SJCRH30 (cell line): ENCODE measurements at regions not wholly inside any gene's neighbourhood (a gene's known extent, or its start where the extent isn't known, plus 50 kb on each side); places are given as distances from the start of the nearest gene placed in this dataset.

Experiments used
- DNase-seq, 2 experiments: peaks; one replicate each; pipeline ENCODE4 v3.0.0-alpha.2; 2015 to 2020
- H3K27ac ChIP-seq: fragments of 250-450 bp; sonication (Bioruptor Pico); 2 replicates; pipeline ENCODE4 v1.5.1; 2020; ENCODE audit warnings: mild to moderate bottlenecking, moderate library complexity
- H3K27me3 ChIP-seq: fragments of 250-450 bp; sonication (Bioruptor Pico); 2 replicates; pipeline ENCODE4 v1.5.1; 2020; ENCODE audit warnings: mild to moderate bottlenecking, moderate library complexity
- H3K36me3 ChIP-seq: fragments of 250-450 bp; sonication (Bioruptor Pico); 2 replicates; pipeline ENCODE4 v1.5.1; 2020; ENCODE audit warnings: mild to moderate bottlenecking, moderate library complexity
- H3K4me1 ChIP-seq: fragments of 250-450 bp; sonication (Bioruptor Pico); 2 replicates; pipeline ENCODE4 v1.5.1; 2020; ENCODE audit warnings: mild to moderate bottlenecking, moderate library complexity
- H3K4me3 ChIP-seq: fragments of 250-450 bp; sonication (Bioruptor Pico); 2 replicates; pipeline ENCODE4 v1.5.1; 2020; ENCODE audit warnings: mild to moderate bottlenecking, moderate library complexity
- H3K9me3 ChIP-seq: fragments of 250-450 bp; sonication (Bioruptor Pico); replicated peaks from 2 replicates; pipeline ENCODE4 v1.5.1; 2020; ENCODE audit warnings: mild to moderate bottlenecking, moderate library complexity

- H3K36me3 ChIP-seq: no peaks in the 10 kb centered on the region
- no peak overlapping the region for H3K27ac ChIP-seq
- no peaks in the 10 kb centered on the region for H3K9me3 ChIP-seq
- H3K4me3 ChIP-seq: no peak overlapping the region
- H3K4me1 ChIP-seq: no peaks in the 10 kb centered on the region
- no peaks in the 10 kb centered on the region for H3K27me3 ChIP-seq
- DNase-seq: peak in 1 of 2 experiments; percentile 1
Observed at GRCh38 chr16:72666267-72666666, 381.7 kb downstream of the ZFHX3 start.

- no peak overlapping the region; the same call in 1 of the 2 replicates for H3K27ac ChIP-seq
- DNase-seq: no peak
- peak overlapping the region; percentile 79 for H3K4me3 ChIP-seq
- H3K27me3 ChIP-seq: no peaks in the 10 kb centered on the region
- H3K36me3 ChIP-seq: no peaks in the 10 kb centered on the region
- H3K4me1 ChIP-seq: no peaks in the 10 kb centered on the region
- H3K9me3 ChIP-seq: no peaks in the 10 kb centered on the region
Observed at GRCh38 chr16:72665701-72666100, 382.2 kb downstream of the ZFHX3 start.

GRCh38 chr16:72664509-72665408 lies 383.2 kb downstream of the ZFHX3 start:
- H3K4me1 ChIP-seq: no peaks in the 10 kb centered on the region
- H3K27ac ChIP-seq: peak overlapping the region; percentile 92
- H3K27me3 ChIP-seq: no peaks in the 10 kb centered on the region
- no peaks in the 10 kb centered on the region for H3K36me3 ChIP-seq
- H3K4me3 ChIP-seq: peak overlapping the region; percentile 79
- H3K9me3 ChIP-seq: no peaks in the 10 kb centered on the region
- DNase-seq: peak; percentile 95 to 97

GRCh38 chr16:72664056-72664508 lies 383.8 kb downstream of the ZFHX3 start:
- no peaks in the 10 kb centered on the region for H3K9me3 ChIP-seq
- no peak for DNase-seq
- no peaks in the 10 kb centered on the region for H3K36me3 ChIP-seq
- no peaks in the 10 kb centered on the region for H3K4me1 ChIP-seq
- no peaks in the 10 kb centered on the region for H3K27me3 ChIP-seq
- peak overlapping the region; percentile 92 for H3K27ac ChIP-seq
- peak overlapping the region; percentile 79 for H3K4me3 ChIP-seq

DNA sequence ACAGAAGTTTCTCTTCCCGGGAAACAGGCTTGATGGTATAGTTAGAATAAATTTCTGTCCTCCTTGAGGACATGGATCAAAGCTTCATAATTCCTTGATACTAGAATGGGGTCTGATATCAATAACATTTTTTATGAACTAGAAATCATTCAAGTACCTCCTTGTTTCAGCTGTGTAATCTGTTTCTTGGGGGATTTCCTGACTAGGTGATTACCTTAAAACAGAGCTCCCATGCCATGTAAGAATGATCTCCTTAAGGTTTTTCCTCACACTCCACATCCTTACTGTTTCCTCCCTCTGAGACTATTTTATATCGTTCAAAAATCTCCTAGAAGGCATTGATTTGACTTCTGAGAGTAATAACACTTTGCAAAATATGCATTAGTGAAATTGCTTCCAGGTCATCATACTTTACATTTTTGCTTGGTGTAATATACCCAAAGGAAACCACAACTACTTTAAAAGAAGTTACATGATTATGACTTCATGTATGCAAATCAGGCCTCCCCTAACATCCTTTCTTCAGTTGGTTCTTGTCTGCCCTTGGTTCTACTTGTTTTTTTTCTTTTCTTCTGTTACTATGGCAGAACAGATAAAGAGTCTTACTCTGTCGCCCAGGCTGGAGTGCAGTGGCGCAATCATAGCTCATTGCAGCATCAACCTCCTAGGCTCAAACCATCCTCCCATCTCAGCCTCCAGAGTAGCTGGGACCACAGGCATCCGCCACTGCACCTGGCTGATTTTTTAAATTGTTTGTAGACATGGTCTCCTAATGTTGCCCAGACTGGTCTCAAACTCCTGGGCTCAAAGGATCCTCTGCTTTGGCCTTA lies 388.8 kb downstream of the ZFHX3 start:
- Histone ChIP-seq H3K9me3 (no peaks in the 10 kb centered on the region), H3K36me3 (no peaks in the 10 kb centered on the region), H3K27ac (no peak overlapping the region), H3K4me1 (no peaks in the 10 kb centered on the region), H3K27me3 (no peaks in the 10 kb centered on the region), H3K4me3 (no peak overlapping the region)
- DNase-seq: no peak

GRCh38 chr16:72657791-72658190 lies 390.1 kb downstream of the ZFHX3 start:
- no peak for DNase-seq
- Histone ChIP-seq H3K4me3 (no peak overlapping the region), H3K27me3 (no peaks in the 10 kb centered on the region), H3K9me3 (no peaks in the 10 kb centered on the region), H3K36me3 (no peaks in the 10 kb centered on the region), H3K27ac (no peak overlapping the region), H3K4me1 (no peaks in the 10 kb centered on the region)

- DNase-seq: no peak
Observed at GRCh38 chr16:72657164-72657563, 390.8 kb downstream of the ZFHX3 start.

GRCh38 chr16:72654535-72654934 lies 393.4 kb downstream of the ZFHX3 start:
- H3K4me3 ChIP-seq: no peak overlapping the region
- no peaks in the 10 kb centered on the region for H3K9me3 ChIP-seq
- H3K27me3 ChIP-seq: no peaks in the 10 kb centered on the region
- DNase-seq: no peak
- H3K27ac ChIP-seq: no peak overlapping the region
- H3K36me3 ChIP-seq: no peaks in the 10 kb centered on the region
- H3K4me1 ChIP-seq: no peaks in the 10 kb centered on the region

More at GRCh38 chr16:72657164-72657563, 390.8 kb downstream of the ZFHX3 start:
- H3K4me1 ChIP-seq: no peaks in the 10 kb centered on the region
- H3K9me3 ChIP-seq: no peaks in the 10 kb centered on the region
- H3K27me3 ChIP-seq: no peaks in the 10 kb centered on the region
- H3K36me3 ChIP-seq: no peaks in the 10 kb centered on the region
- H3K4me3 ChIP-seq: no peak overlapping the region
- no peak overlapping the region for H3K27ac ChIP-seq

- H3K27ac ChIP-seq: no peak overlapping the region
- H3K4me1 ChIP-seq: peaks cover 17% of the 10 kb centered on the region
- H3K4me3 ChIP-seq: no peak overlapping the region
- H3K27me3 ChIP-seq: no peaks in the 10 kb centered on the region
- no peaks in the 10 kb centered on the region for H3K36me3 ChIP-seq
- DNase-seq: no peak
- H3K9me3 ChIP-seq: no peaks in the 10 kb centered on the region
Observed at GRCh38 chr16:72649254-72649944, 398.5 kb downstream of the ZFHX3 start.

DNA sequence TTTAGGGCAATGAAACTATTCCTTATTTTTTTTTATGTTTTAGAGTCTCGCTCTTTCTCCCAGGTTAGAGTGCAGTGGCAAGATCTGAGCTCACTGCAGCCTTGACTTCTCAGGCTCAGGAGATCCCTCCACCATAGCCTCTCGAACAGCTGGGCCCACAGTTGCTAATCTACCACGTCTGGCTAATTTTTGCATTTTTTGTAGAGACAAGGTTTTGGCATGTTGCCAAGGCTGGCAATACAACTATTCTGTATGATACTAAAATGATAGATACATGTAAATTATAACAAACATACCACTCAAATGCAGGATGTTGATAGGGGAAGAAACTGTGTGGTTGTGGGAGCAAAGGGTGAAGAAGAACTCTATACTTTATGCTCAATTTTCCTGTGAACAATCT lies 401.3 kb downstream of the ZFHX3 start:
- DNase-seq: peak; percentile 64 to 78
- Histone ChIP-seq H3K4me3 (no peak overlapping the region), H3K27me3 (no peaks in the 10 kb centered on the region), H3K9me3 (no peaks in the 10 kb centered on the region), H3K4me1 (peaks cover 17% of the 10 kb centered on the region), H3K36me3 (no peaks in the 10 kb centered on the region), H3K27ac (peak overlapping the region; percentile 13)

- no peaks in the 10 kb centered on the region for H3K9me3 ChIP-seq
- peak in 1 of 2 experiments; percentile 11 for DNase-seq
- no peaks in the 10 kb centered on the region for H3K36me3 ChIP-seq
- H3K27ac ChIP-seq: peak overlapping the region; percentile 13
- no peaks in the 10 kb centered on the region for H3K27me3 ChIP-seq
- no peak overlapping the region for H3K4me3 ChIP-seq
- peaks cover 17% of the 10 kb centered on the region for H3K4me1 ChIP-seq
Observed at GRCh38 chr16:72645538-72645937, 402.4 kb downstream of the ZFHX3 start.

DNA sequence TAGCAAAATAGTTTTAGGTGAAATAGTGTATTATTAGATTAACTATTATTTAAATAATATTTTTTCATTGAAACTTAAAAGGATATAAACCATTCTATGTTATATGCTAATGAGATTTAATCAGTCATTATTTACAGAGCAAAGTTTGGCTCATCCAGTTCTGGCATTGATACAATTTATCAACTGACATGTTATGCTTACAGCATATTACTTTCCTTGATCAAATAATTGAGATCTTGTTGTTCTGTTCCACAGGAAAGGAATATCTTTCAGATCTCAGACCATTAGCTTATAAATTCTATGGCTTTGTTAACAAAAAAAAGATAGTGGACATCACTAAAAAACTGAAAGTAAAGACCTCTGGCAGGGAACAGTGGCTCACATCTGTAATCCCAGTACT lies 403.0 kb downstream of the ZFHX3 start:
- no peaks in the 10 kb centered on the region for H3K27me3 ChIP-seq
- no peaks in the 10 kb centered on the region for H3K36me3 ChIP-seq
- H3K9me3 ChIP-seq: no peaks in the 10 kb centered on the region
- no peak overlapping the region for H3K27ac ChIP-seq
- peaks cover 17% of the 10 kb centered on the region for H3K4me1 ChIP-seq
- DNase-seq: no peak
- no peak overlapping the region for H3K4me3 ChIP-seq

DNA sequence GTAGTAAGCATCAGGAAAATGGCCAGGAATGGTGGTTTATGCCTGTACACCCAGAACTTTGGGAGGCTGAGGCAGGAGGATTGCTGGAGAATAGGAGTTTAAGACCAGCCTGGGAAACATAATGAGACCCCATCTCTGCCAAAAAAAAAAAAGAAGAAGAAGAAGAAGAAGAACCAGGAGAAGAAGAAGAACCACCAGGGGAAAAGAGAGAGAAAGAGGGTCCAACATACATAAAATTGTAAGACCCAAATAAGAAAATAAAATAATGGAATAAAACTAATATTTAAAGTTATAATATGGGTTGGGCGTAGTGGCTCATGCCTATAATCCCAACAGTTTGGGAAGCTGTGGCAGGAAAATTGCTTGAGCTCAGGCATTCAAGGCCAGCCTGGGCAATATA lies 408.4 kb downstream of the ZFHX3 start:
- Histone ChIP-seq H3K27ac (no peak overlapping the region), H3K27me3 (no peaks in the 10 kb centered on the region), H3K4me3 (no peak overlapping the region), H3K9me3 (no peaks in the 10 kb centered on the region), H3K36me3 (no peaks in the 10 kb centered on the region), H3K4me1 (no peaks in the 10 kb centered on the region)
- no peak for DNase-seq

GRCh38 chr16:72637306-72637705 lies 410.6 kb downstream of the ZFHX3 start:
- DNase-seq: no peak
- no peaks in the 10 kb centered on the region for H3K4me1 ChIP-seq
- no peaks in the 10 kb centered on the region for H3K27me3 ChIP-seq
- no peaks in the 10 kb centered on the region for H3K9me3 ChIP-seq
- no peaks in the 10 kb centered on the region for H3K36me3 ChIP-seq
- H3K4me3 ChIP-seq: no peak overlapping the region
- no peak overlapping the region for H3K27ac ChIP-seq

GRCh38 chr16:72635694-72636093 lies 412.2 kb downstream of the ZFHX3 start:
- H3K27ac ChIP-seq: no peak overlapping the region
- H3K4me3 ChIP-seq: no peak overlapping the region
- no peaks in the 10 kb centered on the region for H3K9me3 ChIP-seq
- no peaks in the 10 kb centered on the region for H3K36me3 ChIP-seq
- no peak for DNase-seq
- no peaks in the 10 kb centered on the region for H3K27me3 ChIP-seq
- no peaks in the 10 kb centered on the region for H3K4me1 ChIP-seq
